Superior temporal gyrus (tissue), 1 donor: ENCODE measurements at regions not wholly inside any gene's neighbourhood (a gene's known extent, or its start where the extent isn't known, plus 50 kb on each side); places are given as distances from the start of the nearest gene placed in this dataset.
"Not testable (repeated sequence)": the region's sequence is repeated elsewhere in the genome, so short reads cannot be mapped to it uniquely, and the experiment has no call there.

ENCODE experiments used
- DNase-seq: peaks from one replicate; pipeline ENCODE4 v3.0.0-alpha.2; 2016; ENCODE audit errors: extremely low spot score

GRCh38 chr2:53493210-53493609, 274.4 kb upstream of the CHAC2 start:
- DNase-seq, result peak; percentile 56

GRCh38 chr2:53490659-53491058, 276.9 kb upstream of the CHAC2 start:
- peak; percentile 67 for DNase-seq

- not testable (repeated sequence) for DNase-seq
Measured at GRCh38 chr2:53486185-53486899, 281.3 kb upstream of the CHAC2 start.

- DNase-seq, result no peak
Measured at GRCh38 chr2:53485021-53485728, 282.4 kb upstream of the CHAC2 start.

GRCh38 chr2:53484531-53484930, 283.1 kb upstream of the CHAC2 start:
- DNase-seq, result no peak

GRCh38 chr2:53477517-53477916, 290.1 kb upstream of the CHAC2 start:
- no peak for DNase-seq

GRCh38 chr2:53476834-53477233, 290.8 kb upstream of the CHAC2 start:
- DNase-seq, result no peak

GRCh38 chr2:53475766-53476165, 291.8 kb upstream of the CHAC2 start:
- no peak for DNase-seq

- DNase-seq, result no peak
Measured at GRCh38 chr2:53475321-53475720, 292.3 kb upstream of the CHAC2 start.

- no peak for DNase-seq
Measured at GRCh38 chr2:53474914-53475313, 292.7 kb upstream of the CHAC2 start.

GRCh38 chr2:53473775-53474311, 293.8 kb upstream of the CHAC2 start:
- DNase-seq, result no peak

- no peak for DNase-seq
Measured at GRCh38 chr2:53473236-53473635, 294.4 kb upstream of the CHAC2 start.

GRCh38 chr2:53467467-53468180, 300.0 kb upstream of the CHAC2 start:
- no peak for DNase-seq

- no peak for DNase-seq
Measured at GRCh38 chr2:53463806-53464726, 303.5 kb upstream of the CHAC2 start.

- DNase-seq, result no peak
Measured at GRCh38 chr2:53460937-53461336, 306.7 kb upstream of the CHAC2 start.

GRCh38 chr2:53460347-53460746, 307.3 kb upstream of the CHAC2 start:
- no peak for DNase-seq

- no peak for DNase-seq
Measured at GRCh38 chr2:53455094-53455493, 312.5 kb upstream of the CHAC2 start.

- no peak for DNase-seq
Measured at GRCh38 chr2:53452957-53453748, 314.5 kb upstream of the CHAC2 start.

- no peak for DNase-seq
Measured at GRCh38 chr2:53452400-53452799, 315.2 kb upstream of the CHAC2 start.

- DNase-seq, result no peak
Measured at GRCh38 chr2:53450923-53451322, 316.7 kb upstream of the CHAC2 start.

GRCh38 chr2:53448591-53448990, 319.0 kb upstream of the CHAC2 start:
- no peak for DNase-seq
